K562 (cell line): ENCODE measurements at regions not wholly inside any gene's neighbourhood (a gene's known extent, or its start where the extent isn't known, plus 50 kb on each side); places are given as distances from the start of the nearest gene placed in this dataset.

Source experiments
- BHLHE40 ChIP-seq: IDR thresholded peaks from 2 replicates; pipeline ENCODE4 v1.6.1; 2011; ENCODE audit warnings: low read length, improper control_type of control experiment
- SP2 ChIP-seq: IDR thresholded peaks from 2 replicates; pipeline ENCODE4 v1.6.1; 2011; ENCODE audit warnings: mild to moderate bottlenecking, low read depth, low read length, moderate library complexity; ENCODE audit not compliant: poor library complexity, severe bottlenecking; ENCODE audit errors: extremely low read depth
- ZBTB40 ChIP-seq, 2 experiments: fragments of 450-650 bp in 1 of 2; sonication (generic) in 1 of 2; formaldehyde crosslinking in 1 of 2; IDR thresholded peaks; 2 replicates each; pipeline versions ENCODE4 v1.7.1 to v1.9.0; 2016 to 2022; ENCODE audit warnings: inconsistent platforms in 1 of 2, mild to moderate bottlenecking in 1 of 2, missing genetic modification reagents in 1 of 2
- ZNF263 ChIP-seq: sonication (generic); formaldehyde crosslinking; IDR thresholded peaks from 2 replicates; pipeline ENCODE4 v1.8.0; 2022; ENCODE audit warnings: mild to moderate bottlenecking, missing genetic modification reagents, borderline replicate concordance

- TF ChIP-seq ZBTB40 (IDR thresholded peaks at IDR 0.05) (no peak), ZBTB40 (CRISPR knock-in tag; IDR thresholded peaks at IDR 0.05) (no peak), SP2 (no peak), ZNF263 (no peak), BHLHE40 (no peak)
These were observed 390.9 kb upstream of the SASH1 start (continued) for GRCh38 chr6:147951726-147952125.
